Eye (tissue), 1 donor: ENCODE measurements at regions not wholly inside any gene's neighbourhood (a gene's known extent, or its start where the extent isn't known, plus 50 kb on each side); places are given as distances from the start of the nearest gene placed in this dataset.
"Not testable (repeated sequence)": the region's sequence is repeated elsewhere in the genome, so short reads cannot be mapped to it uniquely, and the experiment has no call there.

Source experiments
- DNase-seq: peaks from one replicate; pipeline ENCODE4 v3.0.0-alpha.2; 2015

DNA sequence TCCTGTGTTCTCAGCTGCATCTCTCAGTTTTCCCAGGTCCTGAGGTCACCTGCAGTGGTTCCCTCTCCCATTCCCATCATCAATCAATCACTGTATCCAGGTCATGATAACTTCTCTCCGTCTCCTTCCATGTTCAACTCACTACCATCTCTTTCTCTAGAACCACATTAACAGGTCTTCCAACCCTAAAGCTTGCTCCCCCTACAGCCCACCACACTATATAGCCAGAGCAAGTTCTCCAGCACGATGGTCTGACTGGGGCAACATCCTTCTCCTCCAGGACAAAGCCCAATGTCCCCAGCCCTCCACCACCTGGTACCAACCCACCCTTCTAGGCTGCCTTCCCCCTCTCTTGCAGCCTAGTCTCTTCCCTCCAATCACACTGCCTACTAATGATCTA lies 241.6 kb downstream of the CDK5RAP2 start:
- DNase-seq = no peak

DNA sequence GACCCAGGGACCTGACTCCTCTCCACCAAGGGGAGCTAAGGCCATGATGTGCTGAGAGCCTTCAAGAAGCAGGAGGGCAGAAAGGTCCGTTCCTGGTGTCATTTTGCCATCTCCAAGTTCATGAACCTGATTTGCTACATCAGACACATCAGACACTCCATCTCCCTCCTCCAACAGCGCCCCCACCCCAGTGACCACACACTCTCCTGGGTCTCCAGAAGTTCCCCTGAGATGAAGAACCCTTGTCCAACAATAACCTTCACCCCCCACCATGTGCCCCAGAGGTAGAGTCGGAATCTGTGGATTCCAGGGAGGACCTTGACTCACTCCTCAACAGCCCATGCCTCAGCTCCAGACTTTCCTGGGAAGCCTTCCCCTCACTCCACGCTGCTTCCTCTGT lies 242.8 kb downstream of the CDK5RAP2 start:
- no peak for DNase-seq

DNA sequence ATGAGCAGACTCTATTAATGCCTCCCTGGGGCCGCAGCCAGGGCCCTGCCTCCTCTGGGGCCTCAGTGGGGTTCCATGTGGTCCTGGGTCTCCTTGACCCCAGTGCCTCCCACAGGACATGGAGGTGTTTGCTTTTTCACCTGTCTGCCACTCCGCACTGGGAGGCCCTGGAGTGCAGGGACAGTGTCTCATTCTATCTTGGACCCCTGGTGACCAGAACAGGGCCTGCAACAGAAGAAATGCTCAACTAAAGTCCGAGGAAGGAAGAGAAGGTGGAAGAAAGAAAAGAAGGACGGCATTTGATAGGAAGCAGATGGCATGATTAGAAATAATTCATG lies 243.2 kb downstream of the CDK5RAP2 start:
- no peak for DNase-seq

DNA sequence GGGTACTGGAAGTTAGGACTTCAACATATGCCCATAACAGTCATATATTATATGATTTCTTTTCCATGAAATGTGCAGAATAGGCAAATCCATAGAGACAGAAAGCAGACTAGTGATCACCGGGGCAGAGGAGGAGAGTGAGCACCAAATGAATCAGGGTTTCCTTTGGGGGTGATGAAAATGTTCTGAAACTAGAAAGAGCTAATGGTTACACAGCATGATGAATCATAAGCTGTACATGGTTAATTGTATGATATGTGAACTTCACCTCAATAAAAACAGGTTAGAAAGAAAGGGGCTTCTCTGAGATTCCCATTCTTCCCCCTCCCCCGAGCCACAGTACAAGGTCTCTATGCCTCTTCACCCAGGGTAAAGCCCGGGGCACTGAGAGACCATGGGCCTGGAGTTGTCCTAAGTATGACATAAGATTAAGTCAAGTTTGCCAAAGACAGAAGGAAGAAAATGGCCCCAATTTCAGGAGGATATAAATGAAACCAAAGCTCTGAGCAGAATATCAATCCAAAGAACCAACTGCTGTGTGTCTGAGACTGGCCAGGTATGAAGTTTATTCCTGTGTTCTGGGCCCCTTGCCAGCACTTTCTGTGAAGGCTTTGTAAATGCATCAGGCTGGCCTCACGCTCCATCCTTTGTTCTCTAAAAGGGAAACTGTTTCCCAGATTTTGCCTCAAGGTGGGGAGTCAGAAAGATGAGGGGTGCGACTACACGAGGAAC lies 243.8 kb downstream of the CDK5RAP2 start:
- DNase-seq = no peak

DNA sequence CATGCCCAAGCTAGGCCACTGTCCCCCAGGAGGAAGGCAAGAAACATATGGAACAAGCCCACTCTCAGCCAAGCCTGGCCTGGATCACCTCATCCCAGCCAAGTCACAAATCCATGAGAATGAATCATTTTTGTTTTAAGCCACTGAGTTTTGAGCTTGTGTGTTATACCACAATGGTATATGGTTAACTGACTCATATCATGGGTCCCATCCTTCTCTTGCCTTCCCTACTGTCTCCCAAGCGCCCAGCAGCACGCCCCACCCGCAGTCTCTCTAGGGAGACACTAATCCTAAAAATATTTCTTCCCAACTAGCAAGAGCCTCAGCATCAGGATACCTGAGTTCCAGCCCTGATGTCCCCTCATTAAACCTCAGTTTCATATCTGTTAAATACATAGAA lies 248.1 kb downstream of the CDK5RAP2 start:
- no peak for DNase-seq

DNA sequence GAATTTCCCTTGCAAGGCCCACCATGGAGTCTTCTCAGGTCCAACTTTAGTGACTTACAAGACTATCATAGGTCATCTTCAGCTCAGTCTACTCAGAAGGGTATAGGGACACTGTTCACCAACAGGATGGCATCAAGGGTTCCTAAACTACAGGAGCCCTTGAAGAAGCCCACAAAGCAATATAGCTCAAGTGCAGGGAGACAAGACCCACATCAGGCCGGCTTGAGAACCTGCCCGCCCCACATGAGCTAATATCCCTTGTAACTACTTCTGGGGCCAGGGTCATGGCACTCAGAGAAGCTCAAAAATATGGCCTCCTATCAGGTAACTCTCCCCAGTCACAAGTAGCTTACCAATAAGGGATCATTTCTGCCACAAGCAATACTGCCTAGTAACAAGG lies 249.9 kb downstream of the CDK5RAP2 start:
- DNase-seq = no peak

DNA sequence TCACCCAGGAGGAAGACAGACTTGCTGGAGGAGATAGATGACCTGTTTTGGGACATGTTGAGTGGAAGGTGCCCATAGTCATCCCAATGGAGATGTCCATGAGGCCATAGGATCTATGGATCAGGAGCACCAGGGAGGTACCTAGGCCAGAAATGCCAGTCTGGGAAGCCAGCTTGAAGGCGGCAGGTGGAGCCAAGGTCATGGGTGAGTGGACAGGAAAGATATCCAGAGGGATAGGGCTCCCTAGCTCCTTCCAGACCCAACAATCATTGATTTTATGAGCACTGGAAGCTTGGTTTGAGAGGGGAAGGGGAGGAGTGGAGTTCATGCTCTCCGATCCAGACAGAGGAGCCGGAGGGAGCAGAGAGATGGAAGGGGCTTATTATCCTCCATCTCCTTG lies 252.6 kb downstream of the CDK5RAP2 start:
- no peak for DNase-seq

DNA sequence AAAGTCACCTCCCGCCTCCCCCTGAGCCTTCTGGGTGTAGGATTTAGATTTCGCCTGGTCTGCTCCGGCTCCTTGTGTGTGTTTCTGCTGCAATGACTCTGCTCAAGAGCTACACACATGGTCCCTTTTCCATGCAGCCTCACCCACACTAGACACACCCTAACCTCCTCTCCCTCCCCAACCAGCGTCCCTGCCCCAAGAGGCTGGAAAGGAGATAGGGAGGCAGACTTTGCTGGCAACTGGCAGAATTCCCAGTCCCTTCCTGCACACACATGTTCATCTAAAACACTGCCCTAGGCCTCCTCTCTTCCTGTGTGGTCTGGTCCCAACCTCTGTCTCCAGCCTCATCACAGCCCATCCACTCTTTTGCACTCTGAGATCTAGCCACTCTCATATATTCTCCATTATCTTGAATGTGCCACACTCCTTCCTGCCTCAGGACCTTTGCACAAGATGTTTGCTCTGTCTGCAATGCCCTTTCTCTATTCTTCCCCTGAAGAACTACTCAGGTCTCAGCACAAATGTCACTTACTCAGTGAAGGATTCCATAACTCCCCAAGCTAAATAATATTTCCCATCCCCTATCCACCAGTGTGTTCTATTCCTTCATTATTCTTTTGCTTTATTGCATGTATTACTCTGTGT lies 253.8 kb downstream of the CDK5RAP2 start:
- no peak for DNase-seq

DNA sequence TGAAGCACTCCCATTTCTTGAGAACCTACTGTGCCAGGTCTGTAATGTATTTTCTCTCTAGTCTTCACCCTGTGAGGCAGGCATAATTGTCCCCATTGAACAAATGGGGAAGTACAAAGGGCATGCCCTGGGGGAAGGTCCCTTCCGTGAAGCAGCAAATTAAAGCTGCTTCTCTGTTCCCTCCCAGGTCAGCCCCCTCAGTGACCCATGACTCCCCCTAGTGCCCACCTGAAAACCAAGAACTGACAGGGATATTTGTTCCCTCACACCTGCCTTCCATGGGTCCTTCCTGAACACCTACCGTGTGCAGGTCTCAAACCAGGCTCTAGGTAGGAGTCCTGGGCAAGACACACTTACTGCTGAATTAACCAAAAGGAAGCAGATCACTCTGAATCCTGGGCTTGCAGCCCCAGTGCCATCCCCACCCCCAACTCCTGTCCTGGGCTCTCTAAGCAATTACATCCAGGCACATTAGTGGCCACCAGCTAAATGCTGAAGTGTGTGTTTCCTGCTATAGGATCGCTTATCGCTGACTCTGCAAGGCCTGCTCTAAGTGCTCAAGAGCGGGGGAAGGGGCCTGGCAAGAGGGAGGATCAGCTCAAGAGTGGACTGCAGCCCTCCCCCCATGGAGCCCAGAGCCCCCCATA lies 254.8 kb downstream of the CDK5RAP2 start:
- DNase-seq = peak; percentile 9

DNA sequence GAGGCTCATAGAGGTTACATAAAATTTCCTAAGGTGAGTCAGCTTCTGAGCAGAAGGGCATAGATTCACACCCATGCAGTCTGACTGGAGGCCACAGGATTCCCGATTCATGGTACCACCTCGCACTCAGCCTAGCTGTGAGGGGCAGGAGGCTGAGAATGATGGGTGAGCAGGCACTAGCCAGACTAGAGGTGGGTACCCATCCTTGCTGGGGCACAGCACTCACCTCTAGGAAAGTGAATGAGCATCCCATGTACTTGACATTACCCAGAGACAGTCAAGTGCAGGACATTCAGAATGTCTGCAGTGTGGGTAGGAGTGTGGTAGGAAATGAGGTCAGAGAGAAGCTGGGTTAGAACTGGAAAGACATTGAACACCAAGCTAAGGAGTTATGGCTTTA lies 255.5 kb downstream of the CDK5RAP2 start:
- DNase-seq = no peak

DNA sequence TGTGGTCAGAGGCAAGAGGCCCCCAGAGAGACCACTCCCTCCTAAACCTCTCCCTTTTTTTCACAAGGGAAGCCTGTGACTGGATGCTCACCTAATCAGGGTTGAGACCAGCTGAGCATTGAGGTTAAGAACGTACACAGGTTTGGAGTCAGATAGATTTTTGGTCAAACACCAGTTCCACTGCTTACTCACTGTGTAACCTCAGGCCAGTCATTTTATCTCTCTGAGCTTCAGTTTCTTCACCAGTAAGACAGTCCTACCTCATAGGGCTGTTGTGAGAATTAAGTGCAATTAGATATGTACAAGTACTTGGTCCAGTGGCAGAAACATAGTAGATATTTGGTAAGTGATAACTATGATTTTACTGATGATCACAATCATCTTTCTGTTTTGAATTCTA lies 256.8 kb downstream of the CDK5RAP2 start:
- DNase-seq = no peak

DNA sequence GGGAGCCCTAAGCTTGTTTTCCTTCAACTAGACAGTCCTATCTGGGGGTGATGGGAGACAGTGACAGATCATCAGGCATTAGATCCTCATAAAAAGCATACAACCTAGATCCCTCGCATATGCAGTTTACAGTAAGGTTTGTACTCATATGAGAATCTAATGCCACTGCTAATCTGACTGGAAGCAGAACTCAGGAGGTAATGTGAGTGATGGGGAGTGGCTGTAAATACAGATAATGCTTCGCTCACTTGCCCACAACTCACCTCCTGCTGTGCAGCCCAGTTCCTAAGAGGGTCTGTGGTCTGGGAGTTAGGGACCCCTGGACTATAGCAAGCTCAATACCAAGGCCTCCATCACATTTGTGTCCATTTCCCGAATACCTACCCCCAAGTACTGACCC lies 260.5 kb downstream of the CDK5RAP2 start:
- no peak for DNase-seq

DNA sequence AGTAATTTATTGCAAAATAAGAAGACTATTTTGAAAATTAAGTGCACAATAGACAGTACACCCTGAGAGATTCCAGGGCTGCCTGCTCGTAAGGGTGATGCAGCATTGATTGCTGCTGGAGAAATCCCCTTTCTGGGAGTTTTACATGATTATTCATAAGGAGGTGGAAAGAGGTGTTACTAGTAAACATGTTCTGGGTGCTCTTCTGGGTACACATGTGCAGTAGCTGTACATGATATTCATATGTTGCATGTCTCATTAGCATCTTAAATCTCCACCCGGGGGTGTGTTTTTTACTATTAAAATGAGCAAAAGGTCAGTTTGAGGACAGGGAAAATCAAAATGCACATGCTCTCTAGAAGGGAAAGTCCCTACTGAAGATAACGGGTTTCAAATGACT lies 264.8 kb downstream of the CDK5RAP2 start:
- no peak for DNase-seq

DNA sequence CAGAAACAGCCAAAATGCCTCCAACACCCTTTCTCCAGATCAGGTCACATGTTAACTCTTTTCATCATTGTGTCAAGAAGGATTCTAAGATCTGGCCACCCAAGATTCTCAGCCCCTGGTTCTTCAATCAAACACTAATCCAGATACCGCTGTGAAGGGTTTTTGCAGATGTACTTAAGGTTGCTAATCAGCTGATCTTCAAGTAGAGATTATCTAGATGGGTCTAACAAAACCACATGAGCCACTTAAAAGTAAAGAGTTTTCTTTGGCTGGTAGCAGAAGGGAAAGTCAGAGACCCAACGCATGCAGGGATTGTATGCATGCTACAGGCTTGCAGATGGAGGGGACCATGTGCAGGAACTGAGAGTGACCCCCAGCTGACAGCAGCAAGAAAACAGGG lies 267.9 kb downstream of the CDK5RAP2 start:
- DNase-seq = no peak

DNA sequence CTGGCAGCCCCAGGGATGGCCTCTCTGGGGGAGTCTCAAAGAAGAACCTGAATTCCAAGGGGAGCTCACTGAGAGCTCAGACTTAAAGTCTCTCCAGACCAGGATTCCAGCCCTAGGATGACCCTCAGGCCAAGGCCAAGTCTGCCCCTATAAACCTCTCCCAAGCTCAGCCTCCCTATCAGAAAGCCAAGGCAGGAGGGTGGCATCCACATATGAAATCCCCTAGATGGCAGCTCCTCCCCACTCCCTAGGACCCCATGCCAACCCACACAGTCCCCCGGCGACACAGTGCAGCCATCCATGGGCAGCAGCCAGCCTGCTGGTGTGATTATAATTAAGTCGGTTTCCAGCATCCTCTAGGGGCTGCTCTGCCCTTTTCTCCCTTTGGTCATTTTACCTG lies 269.9 kb downstream of the CDK5RAP2 start:
- DNase-seq = no peak

DNA sequence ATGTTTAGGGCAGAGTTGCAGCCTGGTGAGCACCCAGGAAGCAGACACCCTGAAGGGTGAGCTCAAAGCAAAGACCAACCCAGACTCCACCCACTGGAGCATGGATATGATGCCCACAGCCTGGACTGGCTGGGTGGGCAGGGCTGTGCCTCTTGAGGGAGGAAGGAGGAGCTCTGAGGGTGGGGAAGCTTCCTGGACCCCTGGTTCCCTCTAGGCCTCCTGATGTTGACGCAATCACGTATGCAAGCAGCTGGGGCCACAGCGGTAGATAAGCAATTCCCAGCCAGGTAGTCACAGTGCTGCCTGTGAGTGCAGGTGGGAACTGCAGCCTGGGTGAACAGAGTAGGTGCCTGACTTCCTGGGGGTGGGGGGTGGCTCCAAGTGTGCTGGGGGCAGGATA lies 271.5 kb downstream of the CDK5RAP2 start:
- DNase-seq = no peak

DNA sequence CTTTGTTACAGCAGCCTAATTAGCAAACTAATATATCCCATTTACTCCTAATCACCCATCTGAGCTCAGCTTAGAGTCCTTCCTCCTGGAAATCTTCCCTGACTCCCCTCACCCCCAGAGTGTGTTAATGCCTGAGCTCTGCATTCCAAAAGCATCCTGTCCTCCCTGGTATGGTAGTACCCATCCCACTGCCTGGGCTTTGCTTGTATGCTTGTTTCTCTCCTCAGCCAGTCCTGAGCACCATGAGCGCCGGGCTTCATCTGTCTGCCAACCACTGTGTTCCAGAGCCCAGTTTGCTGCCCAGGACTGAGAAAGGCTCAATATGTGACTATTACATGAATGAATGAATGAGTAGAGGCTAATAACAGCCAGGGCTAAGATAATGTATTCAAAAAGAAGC lies 272.4 kb downstream of the CDK5RAP2 start:
- DNase-seq = no peak

DNA sequence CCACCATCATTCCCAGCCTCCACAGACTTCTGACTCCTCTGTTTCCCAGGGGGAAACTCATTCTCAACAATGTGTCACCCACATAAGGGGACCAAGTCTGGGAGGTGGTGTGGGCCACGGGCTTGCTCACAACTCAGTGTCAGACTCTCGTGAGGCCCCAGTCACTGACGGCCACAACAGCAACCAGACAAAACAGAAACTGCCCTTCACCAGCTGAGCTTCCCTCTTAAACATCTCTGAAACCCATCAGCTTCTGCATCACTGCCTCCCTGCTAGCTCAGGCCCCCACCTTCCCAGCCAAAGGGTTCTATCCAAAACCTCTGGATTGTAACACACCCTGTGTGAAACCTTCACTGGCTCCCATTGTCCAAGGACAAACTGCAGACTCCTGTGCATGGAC lies 273.4 kb downstream of the CDK5RAP2 start:
- DNase-seq = no peak

DNA sequence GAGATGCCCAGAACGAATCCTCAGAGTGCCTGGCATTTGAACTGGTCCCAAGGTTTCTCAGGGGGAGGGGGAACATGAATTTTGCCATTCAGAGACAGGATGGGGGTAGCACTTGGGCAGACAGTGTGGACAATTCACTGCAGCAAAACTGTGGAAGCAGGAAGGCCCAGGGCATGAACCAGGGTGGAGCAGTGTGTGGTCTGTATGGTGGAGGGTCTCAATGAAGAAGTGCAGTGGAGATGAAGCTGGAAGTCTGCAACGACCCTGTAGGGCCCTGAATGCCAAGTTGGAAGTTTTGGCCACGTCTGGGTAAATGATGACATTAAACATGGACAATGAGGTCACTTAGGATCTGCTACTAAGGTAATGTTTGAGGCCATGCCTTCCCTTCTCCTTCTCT lies 273.9 kb downstream of the CDK5RAP2 start:
- DNase-seq = no peak

DNA sequence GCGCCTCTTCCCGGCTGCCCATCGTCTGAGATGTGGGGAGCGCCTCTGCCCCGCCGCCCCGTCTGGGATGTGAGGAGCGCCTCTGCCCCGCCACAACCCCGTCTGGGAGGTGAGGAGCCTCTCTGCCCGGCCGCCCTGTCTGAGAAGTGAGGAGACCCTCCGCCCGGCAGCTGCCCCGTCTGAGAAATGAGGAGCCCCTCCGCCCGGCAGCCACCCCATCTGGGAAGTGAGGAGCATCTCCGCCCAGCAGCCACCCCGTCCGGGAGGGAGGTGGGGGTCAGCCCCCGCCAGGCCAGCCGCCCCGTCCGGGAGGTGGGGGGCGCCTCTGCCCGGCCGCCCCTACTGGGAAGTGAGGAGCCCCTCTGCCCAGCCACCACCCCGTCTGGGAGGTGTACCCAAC lies 275.1 kb downstream of the CDK5RAP2 start:
- not testable (repeated sequence) for DNase-seq

DNA sequence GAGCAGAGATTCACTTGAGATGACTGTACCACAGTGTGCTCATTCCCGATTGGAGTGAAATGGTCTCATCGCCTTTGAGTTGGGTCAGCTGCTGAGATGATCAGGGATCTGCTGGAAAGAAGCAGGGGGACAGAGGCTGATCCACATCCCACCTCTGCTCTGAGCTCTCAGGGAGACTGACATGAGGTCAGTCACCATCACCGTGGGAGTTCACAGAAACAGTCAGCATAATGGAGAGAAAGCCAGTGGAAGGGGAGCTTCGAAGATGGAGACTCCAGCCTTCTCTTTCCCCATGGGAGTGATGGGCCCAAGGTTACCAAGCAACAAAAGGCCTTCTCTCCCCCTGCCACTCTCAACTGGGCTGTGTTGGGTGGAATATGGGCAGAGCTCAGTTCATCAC lies 276.4 kb downstream of the CDK5RAP2 start:
- DNase-seq = no peak

DNA sequence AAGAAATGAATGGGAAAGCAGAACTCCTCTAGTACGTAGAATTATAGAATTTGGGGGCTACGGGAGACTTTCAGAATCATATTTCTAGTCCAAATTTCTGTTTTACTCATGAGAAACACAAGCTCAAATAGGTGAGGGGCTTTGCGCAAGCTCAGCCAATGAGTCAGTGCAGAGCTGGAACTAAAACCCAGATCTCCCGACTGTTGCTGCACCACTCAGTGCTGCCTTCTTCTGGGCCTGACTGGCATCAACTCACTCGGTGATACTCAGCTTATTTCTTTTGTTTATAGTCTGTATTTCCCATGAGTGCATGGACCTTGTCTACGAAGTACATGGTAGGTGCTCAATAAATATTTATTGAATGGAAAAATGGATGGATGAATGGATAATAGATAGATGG lies 280.2 kb downstream of the CDK5RAP2 start:
- DNase-seq = no peak

DNA sequence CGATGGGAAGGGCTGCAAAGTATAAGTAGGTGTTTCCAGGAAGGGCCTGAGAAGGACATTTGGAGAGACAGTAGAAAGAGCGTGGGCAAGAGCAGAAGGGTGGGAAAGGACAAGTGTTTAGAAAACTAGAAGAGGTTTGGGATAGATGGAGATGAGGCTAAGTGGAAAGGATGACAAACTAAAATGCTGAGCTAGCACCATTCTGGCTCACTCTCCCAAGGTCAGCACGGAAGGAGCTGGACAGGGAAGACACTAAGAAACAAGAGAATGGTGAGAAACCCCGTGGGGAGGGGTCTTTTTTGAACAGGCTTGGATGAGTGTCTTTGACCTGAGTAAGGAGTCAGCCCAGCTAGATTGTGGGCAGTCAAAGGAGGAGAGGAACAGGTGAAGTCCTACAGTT lies 286.0 kb downstream of the CDK5RAP2 start:
- DNase-seq = no peak

DNA sequence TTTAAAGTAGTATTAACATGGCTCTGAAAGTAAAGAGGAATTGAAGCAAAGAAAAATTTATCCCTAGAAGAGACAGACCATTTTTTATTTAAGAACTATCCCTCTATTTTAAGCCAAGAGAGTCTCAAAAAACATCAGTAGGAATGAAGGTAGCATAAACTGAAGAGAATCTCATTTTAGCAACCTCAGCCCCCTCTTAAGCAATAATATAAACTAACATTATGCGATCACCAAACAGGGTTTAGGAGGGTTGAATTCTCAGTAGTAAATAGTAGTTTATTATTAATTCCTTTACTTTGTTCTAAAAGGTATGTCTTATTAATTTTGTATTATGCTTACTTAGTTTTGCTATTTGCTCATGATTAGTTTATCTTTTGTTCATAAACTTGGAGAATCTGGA lies 287.4 kb downstream of the CDK5RAP2 start:
- no peak for DNase-seq

DNA sequence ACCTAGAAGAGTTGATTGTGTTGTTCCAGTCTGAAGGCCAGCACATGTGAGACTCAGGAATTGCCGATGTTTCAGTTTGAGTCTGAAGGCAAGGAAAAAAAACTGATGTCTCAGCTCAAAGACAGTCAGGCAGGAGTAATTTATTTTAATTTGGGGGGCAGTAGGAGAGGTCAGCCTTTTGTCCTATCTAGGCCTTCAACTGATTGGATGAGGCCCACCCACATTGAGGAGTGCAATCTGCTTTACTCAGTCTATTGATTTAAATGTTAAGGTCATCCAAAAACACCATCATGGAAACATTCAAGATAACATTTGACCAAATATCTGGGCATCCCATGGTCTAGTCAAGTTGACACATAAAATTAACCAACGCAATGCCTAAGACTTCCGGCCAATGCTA lies 288.9 kb downstream of the CDK5RAP2 start:
- no peak for DNase-seq
